Uterus (tissue), 2 donors: ENCODE measurements at regions not wholly inside any gene's neighbourhood (a gene's known extent, or its start where the extent isn't known, plus 50 kb on each side); places are given as distances from the start of the nearest gene placed in this dataset.

Experiments used
- POLR2A ChIP-seq, 2 donors: fragments of 450-650 bp; IDR thresholded peaks; one replicate each; pipeline ENCODE4 v1.6.1; 2016; ENCODE audit warnings: antibody characterized with exemption in 2 of 2, mild to moderate bottlenecking in 1 of 2, moderate library complexity in 1 of 2
- TF ChIP-seq, protein P1 (sequence below), 4 experiments: fragments of 200-600 bp in 2 of 4; fragments of 450-650 bp in 2 of 4; sonication (generic) in 2 of 4; IDR thresholded peaks; one replicate each; pipeline ENCODE4 v1.5.1; 2016 to 2019; ENCODE audit warnings: antibody characterized with exemption in 4 of 4, mild to moderate bottlenecking in 2 of 4, moderate library complexity in 1 of 4

DNA sequence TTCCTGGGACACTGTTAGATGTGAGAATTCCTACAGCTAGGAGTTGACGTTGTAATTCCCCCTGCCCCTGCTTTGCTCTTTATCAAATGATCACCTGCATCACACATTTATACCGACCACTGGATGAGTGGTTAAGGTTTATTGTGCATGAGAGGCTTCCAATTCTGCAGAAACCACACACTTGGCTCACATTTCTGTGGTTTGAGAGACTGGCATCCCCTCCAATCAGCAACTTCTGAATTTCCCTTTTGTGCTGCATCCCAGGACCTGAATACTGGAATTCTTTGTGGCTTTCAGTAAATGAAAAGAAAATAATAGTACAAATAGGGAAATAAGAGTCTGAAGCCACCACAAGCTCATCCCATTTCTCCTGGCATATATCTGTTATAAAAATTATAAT is 628.7 kb upstream of the PIK3C3 start:
- TF ChIP-seq, protein P1, sequence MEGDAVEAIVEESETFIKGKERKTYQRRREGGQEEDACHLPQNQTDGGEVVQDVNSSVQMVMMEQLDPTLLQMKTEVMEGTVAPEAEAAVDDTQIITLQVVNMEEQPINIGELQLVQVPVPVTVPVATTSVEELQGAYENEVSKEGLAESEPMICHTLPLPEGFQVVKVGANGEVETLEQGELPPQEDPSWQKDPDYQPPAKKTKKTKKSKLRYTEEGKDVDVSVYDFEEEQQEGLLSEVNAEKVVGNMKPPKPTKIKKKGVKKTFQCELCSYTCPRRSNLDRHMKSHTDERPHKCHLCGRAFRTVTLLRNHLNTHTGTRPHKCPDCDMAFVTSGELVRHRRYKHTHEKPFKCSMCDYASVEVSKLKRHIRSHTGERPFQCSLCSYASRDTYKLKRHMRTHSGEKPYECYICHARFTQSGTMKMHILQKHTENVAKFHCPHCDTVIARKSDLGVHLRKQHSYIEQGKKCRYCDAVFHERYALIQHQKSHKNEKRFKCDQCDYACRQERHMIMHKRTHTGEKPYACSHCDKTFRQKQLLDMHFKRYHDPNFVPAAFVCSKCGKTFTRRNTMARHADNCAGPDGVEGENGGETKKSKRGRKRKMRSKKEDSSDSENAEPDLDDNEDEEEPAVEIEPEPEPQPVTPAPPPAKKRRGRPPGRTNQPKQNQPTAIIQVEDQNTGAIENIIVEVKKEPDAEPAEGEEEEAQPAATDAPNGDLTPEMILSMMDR (IDR thresholded peaks at IDR 0.05) = no peak
- TF ChIP-seq POLR2A (IDR thresholded peaks at IDR 0.05) = no peak
